ENCODE measurements at regions not wholly inside any gene's neighbourhood (a gene's known extent, or its start where the extent isn't known, plus 50 kb on each side); places are given as distances from the start of the nearest gene placed in this dataset.

DNA sequence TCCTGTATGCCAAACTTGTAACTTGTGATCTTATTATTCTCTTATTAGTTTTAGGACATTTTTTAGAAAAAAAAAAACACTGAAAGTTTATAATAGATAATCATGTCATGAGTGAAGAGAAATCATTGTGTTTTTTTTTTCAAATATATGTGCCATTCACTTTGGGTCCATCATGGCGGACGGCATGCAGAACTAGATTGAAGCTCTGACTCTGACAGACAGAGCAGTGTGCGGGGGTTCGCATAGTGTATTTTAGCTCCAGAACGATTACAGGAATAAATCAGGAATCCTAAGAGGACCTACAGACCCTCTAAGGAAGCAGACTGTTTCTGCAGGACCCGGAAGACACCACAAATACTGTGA lies 484.4 kb upstream of the REG3G start:
- no peak overlapping the region for H4K91ac ChIP-seq (ENCODE audit: insufficient read length, low read depth, low read length)
- no peak overlapping the region for H2BK15ac ChIP-seq (ENCODE audit: low read depth, low read length)
- H3K79me2 ChIP-seq (ENCODE audit: insufficient read depth, low read length): no peaks in the 10 kb centered on the region
- no peaks in the 10 kb centered on the region for H3K27me3 ChIP-seq (ENCODE audit: insufficient read depth, low read length)
- no peak overlapping the region for H3K9ac ChIP-seq (ENCODE audit: extremely low read depth, insufficient read length, low read length)
- no peak overlapping the region for H3T11ph ChIP-seq (ENCODE audit: low read length)
- no peaks in the 10 kb centered on the region for H3K9me3 ChIP-seq (ENCODE audit: control insufficient read depth, low read depth, low read length)
- no peak overlapping the region for H2BK120ac ChIP-seq (ENCODE audit: low read depth, low read length, poor library complexity, severe bottlenecking)
- H2BK12ac ChIP-seq (ENCODE audit: insufficient read length, low read depth, low read length): no peak overlapping the region
- no peak overlapping the region for H3K4ac ChIP-seq (ENCODE audit: low read depth, low read length)
- no peak overlapping the region for H3K27ac Mint-ChIP-seq
- H3K23me2 ChIP-seq (ENCODE audit: insufficient read length, low read depth, low read length, poor library complexity, severe bottlenecking): no peaks in the 10 kb centered on the region
- H2AK5ac ChIP-seq (ENCODE audit: insufficient read length, low read length): no peak overlapping the region
- no peak overlapping the region for H4K5ac ChIP-seq (ENCODE audit: insufficient read length, low read depth, low read length)
- no peak for DNase-seq
- H2BK20ac ChIP-seq (ENCODE audit: low read depth, low read length, poor library complexity, severe bottlenecking): no peak overlapping the region
- H3K36me3 Mint-ChIP-seq (ENCODE audit: insufficient read depth in 1 of 3, low read depth in 3 of 3): peaks cover 0 to 12% (median 9%) of the 10 kb centered on the region in 3 experiments; a peak in 5 of 7 replicates
- H2BK5ac ChIP-seq (ENCODE audit: insufficient read length, low read length): no peak overlapping the region
- H4K20me1 ChIP-seq (ENCODE audit: control insufficient read depth, insufficient read depth, insufficient read length): no peaks in the 10 kb centered on the region
- no peaks in the 10 kb centered on the region for H3K4me1 ChIP-seq (ENCODE audit: insufficient read depth, low read length)
- H3K14ac ChIP-seq (ENCODE audit: insufficient read depth, low read length): no peak overlapping the region
- H3K4me3 Mint-ChIP-seq: no peak overlapping the region
- H3K4me1 Mint-ChIP-seq: no peaks in the 10 kb centered on the region
- H4K8ac ChIP-seq (replicated peaks; ENCODE audit: insufficient read length, low read depth, low read length): no peak overlapping the region
- H3K27ac ChIP-seq (ENCODE audit: insufficient read length, low read depth, low read length): no peak overlapping the region
- no peak overlapping the region for H3K23ac ChIP-seq (ENCODE audit: insufficient read length, low read depth, low read length)
- H3K27me3 Mint-ChIP-seq (ENCODE audit: low read depth): no peaks in the 10 kb centered on the region
- no peak overlapping the region for H3K56ac ChIP-seq (ENCODE audit: insufficient read length, low read depth, low read length)
- H3K4me2 ChIP-seq (ENCODE audit: insufficient read depth, insufficient read length, low read length): no peak overlapping the region
- no peaks in the 10 kb centered on the region for H3K79me1 ChIP-seq (ENCODE audit: insufficient read depth, low read depth, low read length, poor library complexity, severe bottlenecking)
- no peak for TF ChIP-seq CTCF (conservative IDR thresholded peaks at IDR 0.05)
- peaks cover 7 to 11% of the 10 kb centered on the region in 2 experiments for H3K9me3 Mint-ChIP-seq
- WGBS (ENCODE audit: extremely low coverage, insufficient read length, low lambda C conversion rate): no CpG with 5 or more reads among the region's 6 CpGs
- no peak overlapping the region for H3K18ac ChIP-seq (ENCODE audit: insufficient read length, low read depth, low read length)
- H2AFZ ChIP-seq (ENCODE audit: low read length): no peak overlapping the region

All from H9 (cell line).